ENCODE measurements at regions not wholly inside any gene's neighbourhood (a gene's known extent, or its start where the extent isn't known, plus 50 kb on each side); places are given as distances from the start of the nearest gene placed in this dataset.

DNA sequence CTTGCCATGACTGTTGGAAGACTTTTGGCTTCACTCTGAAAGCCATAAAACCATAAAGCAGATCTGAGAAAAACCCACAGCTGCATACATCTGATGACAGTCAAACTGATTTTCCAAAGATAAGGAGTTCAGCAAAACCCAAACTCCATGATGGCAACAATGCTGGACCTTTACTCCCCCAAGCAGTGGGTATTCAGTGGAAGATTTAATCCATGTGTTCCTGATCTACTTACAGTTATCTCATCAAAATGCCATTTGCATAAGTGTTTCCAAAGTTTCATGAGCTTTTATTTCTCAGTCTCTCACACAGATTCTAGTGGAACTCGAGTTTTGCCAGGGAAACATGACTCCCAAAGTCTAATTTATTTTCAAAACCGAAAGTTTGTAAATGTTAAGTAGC is 184.9 kb downstream of the ZC3H11B start:
- TF ChIP-seq, protein P1, sequence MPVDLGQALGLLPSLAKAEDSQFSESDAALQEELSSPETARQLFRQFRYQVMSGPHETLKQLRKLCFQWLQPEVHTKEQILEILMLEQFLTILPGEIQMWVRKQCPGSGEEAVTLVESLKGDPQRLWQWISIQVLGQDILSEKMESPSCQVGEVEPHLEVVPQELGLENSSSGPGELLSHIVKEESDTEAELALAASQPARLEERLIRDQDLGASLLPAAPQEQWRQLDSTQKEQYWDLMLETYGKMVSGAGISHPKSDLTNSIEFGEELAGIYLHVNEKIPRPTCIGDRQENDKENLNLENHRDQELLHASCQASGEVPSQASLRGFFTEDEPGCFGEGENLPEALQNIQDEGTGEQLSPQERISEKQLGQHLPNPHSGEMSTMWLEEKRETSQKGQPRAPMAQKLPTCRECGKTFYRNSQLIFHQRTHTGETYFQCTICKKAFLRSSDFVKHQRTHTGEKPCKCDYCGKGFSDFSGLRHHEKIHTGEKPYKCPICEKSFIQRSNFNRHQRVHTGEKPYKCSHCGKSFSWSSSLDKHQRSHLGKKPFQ (tag by site-specific recombination; IDR thresholded peaks at IDR 0.05) = no peak
- TF ChIP-seq TCF7L2 (IDR thresholded peaks at IDR 0.05; ENCODE audit: borderline replicate concordance, low read depth, low read length) = no peak
